GM12878 (cell line): ENCODE measurements at regions not wholly inside any gene's neighbourhood (a gene's known extent, or its start where the extent isn't known, plus 50 kb on each side); places are given as distances from the start of the nearest gene placed in this dataset.

Experiments used
- ATAC-seq: fragments of 200-7000 bp; cut with Tn5 transposase; 3 replicates; pipeline ENCODE4 v1.9.1; 2020; ENCODE audit warnings: mild to moderate bottlenecking, moderate library complexity
- BruUV-seq: library from RNA; stranded (reverse); fragments of 400-500 nt; replicated peaks from 2 replicates; lab custom pipeline; 2021; lab: Mats Ljungman, UMichigan
- CTCF ChIA-PET: fragments of 300-600 bp; sonication (Branson Sonifier 250); formaldehyde crosslinking; extraction: SDS; loops from one replicate; lab custom pipeline; 2021; ENCODE audit warnings: inconsistent platforms; lab: Yijun Ruan, JAX
- POLR2A ChIA-PET: fragments of 350-600 bp; formaldehyde crosslinking; extraction: SDS; loops from one replicate; lab custom pipeline; 2021; ENCODE audit warnings: inconsistent platforms; lab: Charles Lee
- RAD21 ChIA-PET: fragments of 300-600 bp; sonication (Branson Sonifier 250); formaldehyde crosslinking; loops from one replicate; lab custom pipeline; 2023; ENCODE audit warnings: antibody characterized with exemption; ENCODE audit not compliant: unreplicated experiment; lab: Charles Lee
- SMC1A ChIA-PET: fragments of 300-600 bp; sonication (Branson Sonifier 250); formaldehyde crosslinking; loops from one replicate; lab custom pipeline; 2023; ENCODE audit not compliant: unreplicated experiment, uncharacterized antibody; lab: Charles Lee
- DNase-seq: peaks from one replicate; pipeline ENCODE4 v3.0.0-alpha.2; 2011; ENCODE audit warnings: low read depth, low spot score
- FAIRE-seq: peaks from 3 replicates; lab custom pipeline; 2011; peaks lifted over from hg19 to GRCh38; lab: Jason Lieb, UNC
- H2AFZ ChIP-seq: 2 replicates; pipeline ENCODE4 v1.6.0; 2011; ENCODE audit warnings: low read depth, low read length, control low read depth; ENCODE audit not compliant: control insufficient read depth
- H3K27ac ChIP-seq: 2 replicates; pipeline ENCODE4 v1.5.1; 2011; ENCODE audit warnings: control low read depth; ENCODE audit not compliant: control insufficient read depth, insufficient read depth
- H3K27me3 ChIP-seq, 2 experiments: replicated peaks in 1 of 2; 2 replicates each; pipeline versions ENCODE4 v1.6.0 to v1.6.1; 2011; ENCODE audit warnings: low read length in 1 of 2; ENCODE audit not compliant: control insufficient read depth in 2 of 2, insufficient read depth in 2 of 2
- H3K36me3 ChIP-seq, 2 experiments: 2 replicates each; pipeline ENCODE4 v1.5.1; 2011; ENCODE audit warnings: low read length in 1 of 2; ENCODE audit not compliant: control insufficient read depth in 2 of 2, insufficient read depth in 2 of 2
- H3K4me1 ChIP-seq: 2 replicates; pipeline ENCODE4 v1.6.1; 2011; ENCODE audit warnings: mild to moderate bottlenecking, low read length, moderate library complexity, mixed read lengths; ENCODE audit not compliant: control insufficient read depth, insufficient read depth
- H3K4me2 ChIP-seq: 2 replicates; pipeline ENCODE4 v1.6.0; 2011; ENCODE audit warnings: control low read depth; ENCODE audit not compliant: control insufficient read depth, insufficient read depth
- H3K4me3 ChIP-seq: fragments of 200-600 bp; sonication (generic); 2 replicates; pipeline ENCODE4 v1.5.1; 2016
- H3K79me2 ChIP-seq: 2 replicates; pipeline ENCODE4 v1.6.0; 2011; ENCODE audit warnings: low read length; ENCODE audit not compliant: control insufficient read depth, insufficient read depth
- H3K9ac ChIP-seq: 2 replicates; pipeline ENCODE4 v1.8.0; 2011; ENCODE audit warnings: low read length, control low read depth, mixed read lengths; ENCODE audit not compliant: control insufficient read depth, insufficient read depth
- H3K9me3 ChIP-seq: replicated peaks from 3 replicates; pipeline ENCODE4 v1.5.1; 2011; ENCODE audit warnings: mild to moderate bottlenecking, low read length; ENCODE audit not compliant: control insufficient read depth, insufficient read depth
- H4K20me1 ChIP-seq: 2 replicates; pipeline ENCODE4 v1.6.0; 2011; ENCODE audit not compliant: control insufficient read depth, insufficient read depth
- CHD4 ChIP-seq: fragments of 200-600 bp; sonication (generic); IDR thresholded peaks from 2 replicates; pipeline ENCODE4 v1.6.1; 2016; ENCODE audit warnings: mild to moderate bottlenecking
- EGR1 ChIP-seq, 2 experiments: IDR thresholded peaks; 1 replicate in 1 of 2; 2 replicates in 1 of 2; pipeline ENCODE4 v1.6.1; 2011 to 2012; ENCODE audit warnings: low read depth in 2 of 2, low read length in 2 of 2, borderline replicate concordance in 1 of 2, mild to moderate bottlenecking in 1 of 2, moderate library complexity in 1 of 2
- FOXK2 ChIP-seq: fragments of 450-650 bp; IDR thresholded peaks from 2 replicates; pipeline ENCODE4 v1.6.1; 2017; ENCODE audit warnings: mild to moderate bottlenecking, moderate library complexity
- IRF4 ChIP-seq: IDR thresholded peaks from 2 replicates; pipeline ENCODE4 v1.6.1; 2011; ENCODE audit warnings: low read depth, low read length
- MEF2B ChIP-seq: fragments of 450-650 bp; IDR thresholded peaks from 2 replicates; pipeline ENCODE4 v1.6.1; 2018; ENCODE audit warnings: mild to moderate bottlenecking, moderate library complexity; ENCODE audit not compliant: partially characterized antibody, poor library complexity, severe bottlenecking
- NFYB ChIP-seq: IDR thresholded peaks from 2 replicates; pipeline ENCODE4 v1.6.1; 2011; ENCODE audit warnings: low read depth, mild to moderate bottlenecking, low read length, improper control_type of control experiment, moderate library complexity; ENCODE audit not compliant: insufficient read depth
- STAT1 ChIP-seq: fragments of 450-650 bp; conservative IDR thresholded peaks from 2 replicates; pipeline ENCODE4 v1.6.1; 2014; ENCODE audit warnings: antibody characterized with exemption, mild to moderate bottlenecking
- WGBS: methylation state at CpG from one replicate; pipeline ENCODE4 v1.1.6; 2016; ENCODE audit warnings: low lambda C conversion rate; ENCODE audit not compliant: insufficient replicate concordance, insufficient coverage; ENCODE audit errors: missing lambda C conversion rate; 5-methylcytosine and 5-hydroxymethylcytosine counted together
- in situ Hi-C: fragments of 300-500 bp; cut with MboI; formaldehyde crosslinking; loops from 9 replicates; pipeline ENCODE4 v1.14.3; 2018; ENCODE audit warnings: mixed read lengths
- intact Hi-C: fragments of 100-400 bp; cut with micrococcal nuclease; formaldehyde crosslinking; loops from one replicate; pipeline ENCODE4 v1.14.2; 2022; ENCODE audit not compliant: unreplicated experiment
- TF ChIP-seq, protein P1 (sequence below): fragments of 450-650 bp; IDR thresholded peaks from 2 replicates; pipeline ENCODE4 v1.6.1; 2016; ENCODE audit warnings: mild to moderate bottlenecking
- TF ChIP-seq, protein P2 (sequence below): fragments of 150-350 bp; IDR thresholded peaks from 2 replicates; pipeline ENCODE4 v1.6.1; 2016; ENCODE audit warnings: low read depth, low read length

DNA sequence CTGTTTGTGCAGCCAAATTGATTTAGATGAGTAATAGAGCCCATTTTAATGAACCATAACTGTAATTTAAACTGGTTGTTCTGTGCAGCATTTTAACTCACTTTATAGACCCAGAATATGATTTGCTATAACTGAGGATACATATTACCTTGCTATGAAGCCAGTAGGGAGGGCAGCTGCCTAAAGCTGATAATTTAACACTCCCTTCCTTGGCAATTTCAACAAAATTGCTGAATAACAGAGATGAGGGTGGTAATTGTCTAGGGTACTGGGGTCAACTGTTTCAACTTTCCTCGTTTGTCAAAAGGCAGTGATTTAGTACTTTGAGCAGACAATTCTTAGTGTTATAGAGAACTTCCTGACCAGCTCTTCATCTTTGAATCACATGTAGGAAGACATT, 304.9 kb upstream of the POU1F1 start:
- ChIA-PET RAD21 (no interaction called here), POLR2A (no interaction called here)
- no peak for TF ChIP-seq STAT1
- no peak for TF ChIP-seq CHD4
- no peak for TF ChIP-seq NFYB
- TF ChIP-seq, protein P1, sequence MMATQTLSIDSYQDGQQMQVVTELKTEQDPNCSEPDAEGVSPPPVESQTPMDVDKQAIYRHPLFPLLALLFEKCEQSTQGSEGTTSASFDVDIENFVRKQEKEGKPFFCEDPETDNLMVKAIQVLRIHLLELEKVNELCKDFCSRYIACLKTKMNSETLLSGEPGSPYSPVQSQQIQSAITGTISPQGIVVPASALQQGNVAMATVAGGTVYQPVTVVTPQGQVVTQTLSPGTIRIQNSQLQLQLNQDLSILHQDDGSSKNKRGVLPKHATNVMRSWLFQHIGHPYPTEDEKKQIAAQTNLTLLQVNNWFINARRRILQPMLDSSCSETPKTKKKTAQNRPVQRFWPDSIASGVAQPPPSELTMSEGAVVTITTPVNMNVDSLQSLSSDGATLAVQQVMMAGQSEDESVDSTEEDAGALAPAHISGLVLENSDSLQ, result no peak
- TF ChIP-seq MEF2B, result no peak
- no peak for TF ChIP-seq FOXK2
- TF ChIP-seq EGR1 (IDR thresholded peaks at IDR 0.05; ENCODE audit: borderline replicate concordance in 1 of 2, low read depth in 2 of 2, low read length in 2 of 2), result no peak
- TF ChIP-seq IRF4, result no peak
- TF ChIP-seq, protein P2, sequence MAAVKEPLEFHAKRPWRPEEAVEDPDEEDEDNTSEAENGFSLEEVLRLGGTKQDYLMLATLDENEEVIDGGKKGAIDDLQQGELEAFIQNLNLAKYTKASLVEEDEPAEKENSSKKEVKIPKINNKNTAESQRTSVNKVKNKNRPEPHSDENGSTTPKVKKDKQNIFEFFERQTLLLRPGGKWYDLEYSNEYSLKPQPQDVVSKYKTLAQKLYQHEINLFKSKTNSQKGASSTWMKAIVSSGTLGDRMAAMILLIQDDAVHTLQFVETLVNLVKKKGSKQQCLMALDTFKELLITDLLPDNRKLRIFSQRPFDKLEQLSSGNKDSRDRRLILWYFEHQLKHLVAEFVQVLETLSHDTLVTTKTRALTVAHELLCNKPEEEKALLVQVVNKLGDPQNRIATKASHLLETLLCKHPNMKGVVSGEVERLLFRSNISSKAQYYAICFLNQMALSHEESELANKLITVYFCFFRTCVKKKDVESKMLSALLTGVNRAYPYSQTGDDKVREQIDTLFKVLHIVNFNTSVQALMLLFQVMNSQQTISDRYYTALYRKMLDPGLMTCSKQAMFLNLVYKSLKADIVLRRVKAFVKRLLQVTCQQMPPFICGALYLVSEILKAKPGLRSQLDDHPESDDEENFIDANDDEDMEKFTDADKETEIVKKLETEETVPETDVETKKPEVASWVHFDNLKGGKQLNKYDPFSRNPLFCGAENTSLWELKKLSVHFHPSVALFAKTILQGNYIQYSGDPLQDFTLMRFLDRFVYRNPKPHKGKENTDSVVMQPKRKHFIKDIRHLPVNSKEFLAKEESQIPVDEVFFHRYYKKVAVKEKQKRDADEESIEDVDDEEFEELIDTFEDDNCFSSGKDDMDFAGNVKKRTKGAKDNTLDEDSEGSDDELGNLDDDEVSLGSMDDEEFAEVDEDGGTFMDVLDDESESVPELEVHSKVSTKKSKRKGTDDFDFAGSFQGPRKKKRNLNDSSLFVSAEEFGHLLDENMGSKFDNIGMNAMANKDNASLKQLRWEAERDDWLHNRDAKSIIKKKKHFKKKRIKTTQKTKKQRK, result no peak

More for the DNA sequence above, 304.9 kb upstream of the POU1F1 start:
- no peak overlapping the region for H3K9ac ChIP-seq
- H3K4me3 ChIP-seq, result no peak overlapping the region
- no peaks in the 10 kb centered on the region for H3K4me1 ChIP-seq
- H3K27ac ChIP-seq, result no peak overlapping the region
- H3K36me3 ChIP-seq, result no peaks in the 10 kb centered on the region
- in situ Hi-C loops (no loop called here), intact Hi-C loops (no loop called here)
- H3K4me2 ChIP-seq, result no peak overlapping the region
- no peak overlapping the region for H2AFZ ChIP-seq
- H4K20me1 ChIP-seq, result no peaks in the 10 kb centered on the region
- CTCF ChIA-PET, result no interaction called here
- FAIRE-seq (no peak), DNase-seq (no peak), ATAC-seq (no peak)
- BruUV-seq, result no TSS peak
- H3K9me3 ChIP-seq, result no peaks in the 10 kb centered on the region
- WGBS, result 0% methylated on average over 1 of the region's 1 CpG
- no peaks in the 10 kb centered on the region for H3K27me3 ChIP-seq
- SMC1A ChIA-PET, result no interaction called here
- no peaks in the 10 kb centered on the region for H3K79me2 ChIP-seq
